Esophagus squamous epithelium (tissue), 4 donors: ENCODE measurements at regions not wholly inside any gene's neighbourhood (a gene's known extent, or its start where the extent isn't known, plus 50 kb on each side); places are given as distances from the start of the nearest gene placed in this dataset.

Experiments
- CTCF ChIP-seq, 6 experiments: fragments of 450-650 bp in 4 of 6; fragments of 200-600 bp in 2 of 6; sonication (generic) in 2 of 6; IDR thresholded peaks; one replicate each; pipeline ENCODE4 v1.5.1; 2016 to 2019; ENCODE audit warnings: antibody characterized with exemption in 6 of 6, mild to moderate bottlenecking in 4 of 6, moderate library complexity in 4 of 6
- POLR2A ChIP-seq, 4 donors: fragments of 450-650 bp; IDR thresholded peaks; one replicate each; pipeline ENCODE4 v1.6.1; 2017; ENCODE audit warnings: antibody characterized with exemption in 4 of 4, mild to moderate bottlenecking in 4 of 4, moderate library complexity in 3 of 4

GRCh38 chr3:107150675-107151074, 226.6 kb upstream of the CCDC54 start:
- TF ChIP-seq POLR2A (IDR thresholded peaks at IDR 0.05) (no peak), CTCF (IDR thresholded peaks at IDR 0.05) (no peak)
